HUES48 (cell line): ENCODE measurements at regions not wholly inside any gene's neighbourhood (a gene's known extent, or its start where the extent isn't known, plus 50 kb on each side); places are given as distances from the start of the nearest gene placed in this dataset.

ENCODE experiments used
- H3K27ac ChIP-seq: one replicate; pipeline ENCODE4 v1.7.0; 2013; ENCODE audit warnings: low read depth, low read length, inconsistent platforms
- H3K27me3 ChIP-seq: 2 replicates; pipeline ENCODE4 v1.6.1; 2013; ENCODE audit warnings: mild to moderate bottlenecking, low read length; ENCODE audit not compliant: control insufficient read depth, insufficient read depth
- H3K36me3 ChIP-seq: 2 replicates; pipeline ENCODE4 v1.6.1; 2013; ENCODE audit warnings: low read length; ENCODE audit not compliant: control insufficient read depth, insufficient read depth
- H3K4me1 ChIP-seq: 2 replicates; pipeline ENCODE4 v1.6.1; 2013; ENCODE audit warnings: mild to moderate bottlenecking, low read length; ENCODE audit not compliant: control insufficient read depth, insufficient read depth
- H3K4me3 ChIP-seq: 2 replicates; pipeline ENCODE4 v1.5.1; 2013; ENCODE audit warnings: mild to moderate bottlenecking, low read depth, low read length
- H3K9ac ChIP-seq: 2 replicates; pipeline ENCODE4 v1.6.1; 2013; ENCODE audit warnings: mild to moderate bottlenecking, low read depth, low read length, moderate library complexity
- H3K9me3 ChIP-seq: 2 replicates; pipeline ENCODE4 v1.6.1; 2013; ENCODE audit warnings: low read length; ENCODE audit not compliant: control insufficient read depth, insufficient read depth

- no peaks in the 10 kb centered on the region for H3K4me1 ChIP-seq
- peaks cover 11% of the 10 kb centered on the region for H3K9me3 ChIP-seq
- H3K27ac ChIP-seq = no peak overlapping the region
- H3K9ac ChIP-seq = no peak overlapping the region
- no peaks in the 10 kb centered on the region for H3K27me3 ChIP-seq
- no peak overlapping the region for H3K4me3 ChIP-seq
- no peaks in the 10 kb centered on the region for H3K36me3 ChIP-seq
These were observed 127.3 kb downstream of the DLL1 start for GRCh38 chr6:170163405-170164170.

- no peaks in the 10 kb centered on the region for H3K27me3 ChIP-seq
- H3K9me3 ChIP-seq = peaks cover 5% of the 10 kb centered on the region
- no peak overlapping the region for H3K4me3 ChIP-seq
- no peak overlapping the region for H3K27ac ChIP-seq
- H3K9ac ChIP-seq = no peak overlapping the region
- H3K36me3 ChIP-seq = no peaks in the 10 kb centered on the region
- no peaks in the 10 kb centered on the region for H3K4me1 ChIP-seq
These were observed 128.0 kb downstream of the DLL1 start for GRCh38 chr6:170162775-170163404.

GRCh38 chr6:170162011-170162774, 128.7 kb downstream of the DLL1 start:
- no peak overlapping the region for H3K4me3 ChIP-seq

GRCh38 chr6:170160628-170161611, 130.0 kb downstream of the DLL1 start:
- Histone ChIP-seq H3K4me1 (no peaks in the 10 kb centered on the region), H3K9me3 (0 out of 2 replicates have a peak, but pooled peaks cover 2% of the 10 kb centered on the region), H3K36me3 (no peaks in the 10 kb centered on the region), H3K4me3 (no peak overlapping the region), H3K27ac (no peak overlapping the region), H3K9ac (no peak overlapping the region), H3K27me3 (no peaks in the 10 kb centered on the region)

More at GRCh38 chr6:170162011-170162774, 128.7 kb downstream of the DLL1 start:
- Histone ChIP-seq H3K27ac (no peak overlapping the region), H3K27me3 (no peaks in the 10 kb centered on the region), H3K9ac (no peak overlapping the region), H3K4me1 (no peaks in the 10 kb centered on the region), H3K9me3 (0 out of 2 replicates have a peak, but pooled peaks cover 2% of the 10 kb centered on the region), H3K36me3 (no peaks in the 10 kb centered on the region)

GRCh38 chr6:170160031-170160627, 130.7 kb downstream of the DLL1 start:
- Histone ChIP-seq H3K27ac (no peak overlapping the region), H3K27me3 (no peaks in the 10 kb centered on the region), H3K4me1 (no peaks in the 10 kb centered on the region), H3K4me3 (no peak overlapping the region), H3K9me3 (0 out of 2 replicates have a peak, but pooled peaks cover 2% of the 10 kb centered on the region), H3K36me3 (no peaks in the 10 kb centered on the region), H3K9ac (no peak overlapping the region)

GRCh38 chr6:170159022-170159965, 131.6 kb downstream of the DLL1 start:
- Histone ChIP-seq H3K9ac (no peak overlapping the region), H3K9me3 (0 out of 2 replicates have a peak, but pooled peaks cover 2% of the 10 kb centered on the region), H3K36me3 (no peaks in the 10 kb centered on the region), H3K27me3 (no peaks in the 10 kb centered on the region), H3K4me1 (no peaks in the 10 kb centered on the region), H3K27ac (no peak overlapping the region), H3K4me3 (no peak overlapping the region)

GRCh38 chr6:170158296-170159021, 132.4 kb downstream of the DLL1 start:
- Histone ChIP-seq H3K9ac (no peak overlapping the region), H3K4me1 (0 out of 2 replicates have a peak, but pooled peaks cover under 1% of the 10 kb centered on the region), H3K36me3 (no peaks in the 10 kb centered on the region), H3K27me3 (no peaks in the 10 kb centered on the region), H3K9me3 (0 out of 2 replicates have a peak, but pooled peaks cover 2% of the 10 kb centered on the region), H3K27ac (no peak overlapping the region), H3K4me3 (no peak overlapping the region)

GRCh38 chr6:170157567-170158218, 133.2 kb downstream of the DLL1 start:
- H3K4me3 ChIP-seq = no peak overlapping the region
- no peak overlapping the region for H3K27ac ChIP-seq
- 0 out of 2 replicates have a peak, but pooled peaks cover 2% of the 10 kb centered on the region for H3K9me3 ChIP-seq
- no peaks in the 10 kb centered on the region for H3K27me3 ChIP-seq
- peaks cover 7% of the 10 kb centered on the region; the same call in 1 of the 2 replicates for H3K4me1 ChIP-seq
- no peak overlapping the region for H3K9ac ChIP-seq
- H3K36me3 ChIP-seq = no peaks in the 10 kb centered on the region
